HepG2 (cell line): ENCODE measurements at regions not wholly inside any gene's neighbourhood (a gene's known extent, or its start where the extent isn't known, plus 50 kb on each side); places are given as distances from the start of the nearest gene placed in this dataset.

Source experiments
- ATAC-seq: fragments of 200-7000 bp; cut with Tn5 transposase; 3 replicates; pipeline ENCODE4 v1.9.1; 2020; ENCODE audit warnings: mild to moderate bottlenecking, moderate library complexity
- BruUV-seq: library from RNA; stranded (reverse); fragments of 400-500 nt; replicated peaks from 2 replicates; lab custom pipeline; 2021; lab: Mats Ljungman, UMichigan
- CTCF ChIA-PET: fragments of 300-600 bp; formaldehyde crosslinking; extraction: SDS; loops from one replicate; lab custom pipeline; 2021; ENCODE audit warnings: low total read pairs, inconsistent platforms, low intra/inter-chr PET ratio; lab: Yijun Ruan, JAX
- POLR2A ChIA-PET: fragments of 350-600 bp; sonication (Branson Sonifier 250); formaldehyde crosslinking; loops from one replicate; lab custom pipeline; 2020; ENCODE audit warnings: antibody characterized with exemption, inconsistent platforms; lab: Yijun Ruan, JAX
- DNase-seq: peaks from one replicate; pipeline ENCODE4 v3.0.0-alpha.2; 2015; ENCODE audit warnings: low spot score
- FAIRE-seq: peaks from 3 replicates; lab custom pipeline; 2011; peaks lifted over from hg19 to GRCh38; lab: Jason Lieb, UNC
- H2AFZ ChIP-seq: one replicate; pipeline ENCODE4 v1.6.1; 2011; ENCODE audit warnings: low read length, inconsistent platforms
- H3K27ac ChIP-seq: fragments of 300-600 bp; 3 replicates; pipeline ENCODE4 v1.8.0; 2011; ENCODE audit warnings: mixed run types, mild to moderate bottlenecking, mixed read lengths, low read length, inconsistent platforms; ENCODE audit not compliant: insufficient read depth; ENCODE audit errors: extremely low read length
- H3K27me3 ChIP-seq, 2 experiments: fragments of 200-600 bp in 1 of 2; 2 replicates in 1 of 2; 3 replicates in 1 of 2; pipeline versions ENCODE4 v1.6.0 to v1.8.0; 2011; ENCODE audit warnings: low read length in 2 of 2, mild to moderate bottlenecking in 2 of 2, moderate library complexity in 2 of 2, inconsistent platforms in 1 of 2; ENCODE audit not compliant: insufficient read depth in 2 of 2, control insufficient read depth in 1 of 2
- H3K36me3 ChIP-seq, 2 experiments: fragments of 200-600 bp in 1 of 2; replicated peaks in 1 of 2; 2 replicates in 1 of 2; 3 replicates in 1 of 2; pipeline versions ENCODE4 v1.5.1 to v1.8.0; 2011; ENCODE audit warnings: low read length in 2 of 2, inconsistent platforms in 1 of 2; ENCODE audit not compliant: insufficient read depth in 2 of 2, control insufficient read depth in 1 of 2
- H3K4me1 ChIP-seq: 2 replicates; pipeline ENCODE4 v1.5.1; 2012; ENCODE audit warnings: low read length, inconsistent platforms; ENCODE audit not compliant: insufficient read depth
- H3K4me2 ChIP-seq: 2 replicates; pipeline ENCODE4 v1.6.0; 2011; ENCODE audit warnings: low read depth, low read length, inconsistent platforms
- H3K4me3 ChIP-seq, 3 experiments: fragments of 200-600 bp in 1 of 3; sonication (generic), shearing (Covaris generic) in 1 of 3; replicated peaks in 1 of 3; 2 replicates each; pipeline ENCODE4 v1.5.1; 2011 to 2016; ENCODE audit warnings: low read length in 3 of 3, inconsistent platforms in 2 of 3, low read depth in 2 of 3, mild to moderate bottlenecking in 2 of 3, control low read depth in 1 of 3, mixed read lengths in 1 of 3; ENCODE audit not compliant: insufficient read depth in 1 of 3
- H3K79me2 ChIP-seq: one replicate; pipeline ENCODE4 v1.6.1; 2011; ENCODE audit warnings: low read length, inconsistent platforms; ENCODE audit not compliant: insufficient read depth
- H3K9ac ChIP-seq: 2 replicates; pipeline ENCODE4 v1.6.0; 2011; ENCODE audit warnings: mild to moderate bottlenecking, low read depth, low read length, inconsistent platforms; ENCODE audit not compliant: insufficient read depth
- H3K9me3 ChIP-seq: 2 replicates; pipeline ENCODE4 v1.5.1; 2012; ENCODE audit warnings: mild to moderate bottlenecking, low read length
- H4K20me1 ChIP-seq: 2 replicates; pipeline ENCODE4 v1.6.0; 2011; ENCODE audit warnings: inconsistent platforms, mild to moderate bottlenecking, low read length, moderate library complexity; ENCODE audit not compliant: insufficient read depth
- ARNTL ChIP-seq: sonication (generic); formaldehyde crosslinking; IDR thresholded peaks from 2 replicates; pipeline ENCODE4 v1.4.0; 2020; ENCODE audit warnings: mild to moderate bottlenecking, missing genetic modification reagents
- JUNB ChIP-seq: sonication (generic); formaldehyde crosslinking; IDR thresholded peaks from 2 replicates; pipeline ENCODE4 v1.8.0; 2022; ENCODE audit warnings: missing genetic modification reagents, mild to moderate bottlenecking, borderline replicate concordance
- MLX ChIP-seq: IDR thresholded peaks from 2 replicates; pipeline ENCODE4 v1.6.1; 2016
- POLR2AphosphoS2 ChIP-seq: IDR thresholded peaks from 2 replicates; pipeline ENCODE4 v1.6.1; 2011; ENCODE audit warnings: low read depth, low read length, improper control_type of control experiment
- SKI ChIP-seq: fragments of 450-650 bp; IDR thresholded peaks from one replicate; pipeline ENCODE4 v1.6.1; 2018; ENCODE audit warnings: mild to moderate bottlenecking; ENCODE audit not compliant: partially characterized antibody
- SMAD9 ChIP-seq: sonication (generic); formaldehyde crosslinking; IDR thresholded peaks from 2 replicates; pipeline ENCODE4 v1.5.1; 2020; ENCODE audit warnings: mild to moderate bottlenecking, missing genetic modification reagents
- SMARCC2 ChIP-seq: fragments of 450-650 bp; IDR thresholded peaks from 2 replicates; pipeline ENCODE4 v1.6.1; 2017; ENCODE audit warnings: antibody characterized with exemption, mild to moderate bottlenecking
- TFAP4 ChIP-seq: sonication (generic); IDR thresholded peaks from 2 replicates; pipeline ENCODE4 v1.6.1; 2016; ENCODE audit warnings: low read depth, borderline replicate concordance
- TOE1 ChIP-seq: sonication (generic); formaldehyde crosslinking; IDR thresholded peaks from 2 replicates; pipeline ENCODE4 v1.4.0; 2020; ENCODE audit warnings: mild to moderate bottlenecking, missing genetic modification reagents
- ZEB1 ChIP-seq: IDR thresholded peaks from 2 replicates; pipeline ENCODE4 v1.6.1; 2012; ENCODE audit warnings: mild to moderate bottlenecking, low read depth, inconsistent platforms; ENCODE audit not compliant: insufficient replicate concordance
- ZFP41 ChIP-seq: sonication (generic); formaldehyde crosslinking; IDR thresholded peaks from 2 replicates; pipeline ENCODE4 v1.4.0; 2020; ENCODE audit warnings: mild to moderate bottlenecking, missing genetic modification reagents, borderline replicate concordance
- ZNF235 ChIP-seq: sonication (generic); formaldehyde crosslinking; IDR thresholded peaks from 2 replicates; pipeline ENCODE4 v1.8.1; 2023; ENCODE audit warnings: mild to moderate bottlenecking, missing genetic modification reagents, borderline replicate concordance
- ZNF329 ChIP-seq: sonication (generic); formaldehyde crosslinking; IDR thresholded peaks from 2 replicates; pipeline ENCODE4 v1.9.0; 2021; ENCODE audit warnings: low read depth, mild to moderate bottlenecking, missing genetic modification reagents
- ZNF350 ChIP-seq: sonication (generic); formaldehyde crosslinking; IDR thresholded peaks from 2 replicates; pipeline ENCODE4 v1.4.0; 2020; ENCODE audit warnings: mild to moderate bottlenecking, low read depth, missing genetic modification reagents, borderline replicate concordance
- ZNF354B ChIP-seq: sonication (generic); formaldehyde crosslinking; IDR thresholded peaks from 2 replicates; pipeline ENCODE4 v1.8.0; 2022; ENCODE audit warnings: mild to moderate bottlenecking, missing genetic modification reagents
- ZNF616 ChIP-seq: sonication (generic); formaldehyde crosslinking; IDR thresholded peaks from 2 replicates; pipeline ENCODE4 v1.5.0; 2020; ENCODE audit warnings: low read depth, mild to moderate bottlenecking, missing genetic modification reagents
- ZNF652 ChIP-seq: IDR thresholded peaks from 2 replicates; pipeline ENCODE4 v1.6.1; 2016; ENCODE audit warnings: low read depth, borderline replicate concordance
- ZNF672 ChIP-seq: sonication (generic); formaldehyde crosslinking; IDR thresholded peaks from 2 replicates; pipeline ENCODE4 v1.8.1; 2022; ENCODE audit warnings: missing genetic modification reagents
- ZSCAN5A ChIP-seq: sonication (generic); formaldehyde crosslinking; IDR thresholded peaks from 2 replicates; pipeline ENCODE4 v1.8.0; 2022; ENCODE audit warnings: mild to moderate bottlenecking, missing genetic modification reagents, borderline replicate concordance
- WGBS: methylation state at CpG from one replicate; pipeline ENCODE4 v1.1.6; 2017; ENCODE audit warnings: low lambda C conversion rate; 5-methylcytosine and 5-hydroxymethylcytosine counted together
- in situ Hi-C: cut with HindIII; loops from 2 replicates; pipeline ENCODE4 v1.10.0; 2017; ENCODE audit warnings: low pct_unique_long_range_greater_than_20kb; ENCODE audit not compliant: extremely low pct_ligation_motif_present
- intact Hi-C: fragments of 100-400 bp; cut with micrococcal nuclease; formaldehyde crosslinking; loops from one replicate; pipeline ENCODE4 v1.10.0; 2022; ENCODE audit not compliant: unreplicated experiment

GRCh38 chr21:16310176-16310575 lies 580.4 kb downstream of the USP25 start:
- WGBS = 47% methylated on average over 9 of the region's 9 CpGs
- DNase-seq (no peak), ATAC-seq (no peak), FAIRE-seq (no peak)
- POLR2A ChIA-PET = no interaction called here
- TF ChIP-seq MLX (CRISPR knock-in tag) (no peak), ZNF616 (CRISPR knock-in tag) (no peak), ZSCAN5A (CRISPR knock-in tag) (no peak), SKI (no peak), ARNTL (CRISPR knock-in tag) (no peak), POLR2AphosphoS2 (no peak), ZNF672 (CRISPR knock-in tag) (no peak), SMARCC2 (no peak), TFAP4 (no peak), TOE1 (CRISPR knock-in tag) (no peak), ZNF350 (CRISPR knock-in tag) (no peak), JUNB (no peak), ZNF652 (CRISPR knock-in tag) (no peak), SMAD9 (CRISPR knock-in tag) (no peak), ZEB1 (no peak), ZFP41 (CRISPR knock-in tag) (no peak), ZNF329 (no peak), ZNF354B (CRISPR knock-in tag) (no peak), ZNF235 (CRISPR knock-in tag) (no peak)
- CTCF ChIA-PET = no interaction called here
- H3K4me1 ChIP-seq = no peaks in the 10 kb centered on the region
- no peak overlapping the region for H3K4me3 ChIP-seq
- BruUV-seq = no TSS peak
- H4K20me1 ChIP-seq = no peaks in the 10 kb centered on the region
- intact Hi-C loops = no loop called here
- no peaks in the 10 kb centered on the region for H3K27me3 ChIP-seq
- no peak overlapping the region for H3K27ac ChIP-seq
- H3K4me2 ChIP-seq = no peak overlapping the region
- H3K9me3 ChIP-seq = no peaks in the 10 kb centered on the region
- H3K36me3 ChIP-seq = no peaks in the 10 kb centered on the region
- no peak overlapping the region for H2AFZ ChIP-seq
- H3K9ac ChIP-seq = no peak overlapping the region
- in situ Hi-C loops = no loop called here
- no peaks in the 10 kb centered on the region for H3K79me2 ChIP-seq
